GM18861 (cell line): ENCODE measurements at regions not wholly inside any gene's neighbourhood (a gene's known extent, or its start where the extent isn't known, plus 50 kb on each side); places are given as distances from the start of the nearest gene placed in this dataset.
A peak's percentile ranks its signal among the peaks of the same experiment; 100 is the strongest.
"Not testable (repeated sequence)": the region's sequence is repeated elsewhere in the genome, so short reads cannot be mapped to it uniquely, and the experiment has no call there.

Source experiments
- ATAC-seq: cut with Tn5 transposase; IDR thresholded peaks from one replicate; pipeline ENCODE4 v1.9.1; 2021; ENCODE audit not compliant: unreplicated experiment

DNA sequence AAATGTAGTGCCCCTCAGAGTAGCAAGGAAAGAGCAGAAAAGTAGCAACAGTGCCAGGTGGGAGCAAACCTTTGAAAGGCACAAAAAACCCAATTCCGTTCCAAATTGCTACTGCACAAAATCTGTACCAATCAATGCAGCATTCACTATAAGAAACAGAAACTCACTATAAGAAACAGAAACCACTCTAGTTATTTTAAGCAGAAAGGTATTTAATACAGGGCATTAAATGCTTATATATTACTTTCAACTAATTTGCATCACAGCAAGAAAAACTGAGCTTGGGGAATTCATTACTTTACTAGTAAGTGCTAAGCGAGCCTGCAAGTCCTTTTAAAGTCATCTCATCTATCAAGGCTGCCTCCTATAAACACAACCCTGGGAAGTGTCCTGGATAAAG, 116.5 kb upstream of the OLIG3 start:
- no peak for ATAC-seq

DNA sequence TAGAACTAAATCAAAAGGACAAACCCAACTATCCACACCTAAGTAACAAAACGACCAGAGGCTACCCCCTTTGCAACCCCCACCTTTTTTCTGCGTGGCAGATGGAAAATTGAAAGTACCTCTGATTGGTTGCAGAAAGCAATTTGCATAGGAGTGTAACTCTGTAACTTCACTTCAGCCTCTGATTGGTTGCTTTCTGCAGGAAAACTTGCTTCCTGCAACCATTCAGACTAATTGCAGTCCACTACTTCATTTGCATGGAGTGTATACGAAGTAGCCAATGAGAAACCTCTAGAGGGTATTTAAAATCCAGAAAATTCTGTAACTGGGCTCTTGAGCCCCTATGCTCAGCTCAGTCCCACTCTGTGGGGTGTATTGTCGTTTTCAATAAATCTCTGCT, 129.1 kb upstream of the OLIG3 start:
- ATAC-seq: no peak

DNA sequence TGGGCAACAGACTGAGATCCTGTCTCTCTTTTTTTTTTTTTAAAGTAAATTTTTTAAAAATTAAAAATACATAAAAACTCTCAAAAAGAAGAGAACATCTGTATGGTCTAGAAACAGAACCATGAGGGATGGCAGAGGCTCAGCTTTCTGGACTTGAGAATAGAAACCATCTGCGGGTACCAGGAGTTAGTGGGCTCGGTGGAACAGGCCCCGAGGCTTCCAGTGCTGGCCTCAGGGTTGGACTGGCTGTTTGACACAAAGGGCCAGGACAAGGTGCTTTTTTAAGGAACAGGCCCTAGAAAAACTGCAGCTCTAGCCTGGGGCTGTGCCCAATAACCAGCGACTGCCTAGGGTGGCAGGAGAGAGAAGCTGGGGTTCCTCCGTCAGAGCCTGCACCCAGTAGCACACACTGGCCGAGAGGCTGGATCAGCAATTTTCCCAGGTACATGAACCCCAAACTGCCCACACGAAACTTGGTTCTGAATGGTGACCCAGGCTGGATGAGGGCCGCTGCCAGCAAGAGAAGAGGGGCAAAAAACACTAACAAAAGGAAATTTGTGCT, 131.0 kb upstream of the OLIG3 start:
- ATAC-seq: no peak

DNA sequence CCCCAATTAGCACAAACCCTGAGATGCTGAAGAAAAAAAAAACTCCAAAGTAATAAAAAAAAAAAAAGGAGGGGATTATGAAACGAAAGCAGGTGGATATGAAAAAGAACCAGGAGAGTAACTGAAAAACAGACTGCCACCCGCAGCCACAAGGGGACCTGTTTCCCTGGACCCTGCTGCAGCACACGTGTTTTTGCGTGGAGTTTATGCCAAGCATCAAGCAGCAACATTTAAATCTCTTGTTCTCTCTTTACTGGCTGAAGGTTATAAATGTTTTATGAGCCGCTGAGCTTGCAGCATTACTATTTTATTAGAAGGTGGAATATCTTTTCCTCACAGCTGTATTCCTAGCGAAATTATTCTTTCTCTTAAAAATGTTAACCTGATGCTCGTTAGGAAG, 131.6 kb upstream of the OLIG3 start:
- no peak for ATAC-seq

DNA sequence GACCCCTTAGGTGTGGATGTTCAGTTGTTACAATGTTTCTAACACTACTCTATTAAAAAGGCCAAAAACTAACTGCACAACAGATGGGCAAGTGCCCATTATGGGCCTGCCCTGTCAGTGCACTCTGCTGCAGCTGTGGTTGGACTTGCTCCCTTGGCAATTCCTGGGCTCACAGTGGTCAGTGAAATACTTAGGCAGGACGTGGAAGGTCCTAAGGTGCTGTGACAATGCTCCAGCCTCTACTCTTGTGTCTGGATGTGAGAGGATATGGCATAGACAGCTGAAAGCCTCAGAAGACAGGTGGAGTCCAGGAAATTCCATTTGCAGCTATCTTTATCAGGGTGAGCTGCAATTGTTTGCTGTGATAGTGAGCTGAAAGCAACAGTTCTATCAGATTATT, 136.5 kb upstream of the OLIG3 start:
- ATAC-seq: no peak

DNA sequence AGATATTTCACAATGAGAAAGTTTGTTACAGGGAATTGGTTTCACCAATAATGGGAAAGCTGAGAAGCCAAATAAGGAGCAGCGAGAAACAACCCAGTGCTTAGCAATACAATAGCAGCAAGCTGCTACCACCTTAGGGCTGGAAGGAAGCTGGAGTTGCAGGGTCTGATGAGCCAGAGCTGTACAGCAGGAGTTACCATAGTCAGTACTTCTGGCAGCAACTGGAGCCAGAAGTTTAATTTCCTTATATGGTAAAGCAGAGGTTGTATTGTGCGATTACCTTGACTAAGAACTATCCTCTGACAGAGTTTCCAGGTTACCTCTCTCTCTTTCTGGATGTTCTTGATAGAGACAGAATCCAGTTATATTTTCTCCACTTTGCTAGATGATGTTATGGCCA, 137.1 kb upstream of the OLIG3 start:
- ATAC-seq: no peak

DNA sequence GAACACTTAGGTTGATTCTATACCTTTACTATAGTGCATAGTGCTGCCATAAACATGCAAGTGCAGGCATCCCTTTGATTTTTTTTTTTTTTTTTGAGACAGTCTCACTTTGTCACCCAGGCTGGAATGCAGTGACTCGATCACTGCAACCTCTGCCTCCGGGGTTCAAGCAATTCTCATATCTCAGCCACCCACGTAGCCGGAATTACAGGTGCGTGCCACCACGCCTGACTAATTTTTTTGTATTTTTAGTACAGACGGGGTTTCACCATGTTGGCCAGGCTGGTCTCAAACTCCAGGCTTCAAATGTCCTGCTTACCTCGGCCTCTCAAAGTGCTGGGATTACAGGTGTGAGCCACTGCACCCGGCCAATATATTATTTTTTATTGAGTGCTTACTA, 140.0 kb upstream of the OLIG3 start:
- not testable (repeated sequence) for ATAC-seq

DNA sequence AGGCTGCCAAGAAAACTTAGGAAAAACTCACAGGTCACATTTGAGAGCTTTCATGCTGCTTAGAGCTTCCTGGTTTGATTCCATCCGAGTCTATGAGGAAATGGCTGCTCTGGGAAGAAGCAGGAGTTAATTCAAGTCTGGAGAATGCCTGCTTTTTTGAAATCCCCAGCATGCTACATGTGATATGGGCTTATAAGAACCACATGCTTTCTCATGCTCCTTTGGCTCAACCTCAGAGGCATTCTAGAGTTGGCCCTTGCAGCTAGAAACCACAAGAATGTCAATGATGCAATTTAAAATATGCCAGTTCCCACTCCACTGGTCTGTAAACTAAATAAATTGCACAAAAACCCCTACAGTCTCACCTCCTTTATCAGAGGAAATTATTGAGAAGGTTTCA, 142.9 kb upstream of the OLIG3 start:
- ATAC-seq: no peak

DNA sequence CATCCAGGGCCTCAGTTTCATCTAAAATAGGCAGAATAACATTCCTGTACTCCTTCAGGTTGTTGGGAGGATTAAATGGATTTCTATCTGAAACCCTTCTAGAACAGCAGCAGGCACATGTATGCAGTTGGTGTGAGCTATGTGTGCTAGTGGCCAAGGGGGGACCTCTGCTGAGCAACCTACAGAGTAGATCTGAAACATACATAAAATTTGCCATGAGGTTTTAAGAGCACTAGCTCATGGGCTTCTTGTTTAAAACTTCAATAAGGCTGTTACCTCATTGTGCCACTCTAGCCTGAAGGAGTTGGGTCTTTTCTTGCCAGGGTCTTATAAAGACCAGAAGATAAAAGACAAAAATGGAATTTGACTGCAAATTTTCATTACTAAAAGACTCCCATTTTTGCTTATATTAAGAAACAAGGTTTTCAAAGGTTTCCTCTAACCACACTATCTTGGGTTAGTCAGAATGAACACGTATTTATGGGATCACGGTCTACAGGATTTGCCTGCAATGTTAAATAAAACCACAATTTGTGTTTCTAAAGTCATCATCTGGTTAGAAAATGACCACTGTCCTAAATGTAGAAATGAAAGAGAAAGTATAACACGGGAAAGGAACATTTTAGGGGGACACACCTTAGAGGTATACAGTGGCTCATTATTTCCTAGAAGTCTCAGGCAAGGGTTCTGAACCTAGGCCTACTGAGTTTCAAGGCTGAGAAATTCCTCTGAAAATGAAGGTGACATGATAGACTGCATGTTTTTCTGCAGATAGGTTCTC, 144.9 kb upstream of the OLIG3 start:
- no peak for ATAC-seq

DNA sequence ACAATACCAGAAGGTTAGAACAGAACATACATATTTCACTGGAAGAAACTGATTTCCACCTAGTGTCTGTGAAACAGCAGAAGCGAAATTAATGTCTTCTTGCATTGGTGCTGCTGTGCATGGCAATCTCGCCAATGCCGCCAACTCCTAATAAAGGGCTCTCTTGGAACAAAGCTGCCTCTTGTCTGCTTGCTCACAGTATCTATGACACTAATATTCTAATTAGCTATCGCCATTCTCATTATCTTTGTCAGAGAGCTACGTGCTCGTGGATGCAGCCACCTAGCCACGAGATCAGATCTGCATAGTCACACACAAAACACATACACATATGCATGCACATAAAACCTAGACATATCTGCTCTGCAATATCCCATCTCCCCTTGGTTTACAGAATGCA, 145.9 kb upstream of the OLIG3 start:
- no peak for ATAC-seq

DNA sequence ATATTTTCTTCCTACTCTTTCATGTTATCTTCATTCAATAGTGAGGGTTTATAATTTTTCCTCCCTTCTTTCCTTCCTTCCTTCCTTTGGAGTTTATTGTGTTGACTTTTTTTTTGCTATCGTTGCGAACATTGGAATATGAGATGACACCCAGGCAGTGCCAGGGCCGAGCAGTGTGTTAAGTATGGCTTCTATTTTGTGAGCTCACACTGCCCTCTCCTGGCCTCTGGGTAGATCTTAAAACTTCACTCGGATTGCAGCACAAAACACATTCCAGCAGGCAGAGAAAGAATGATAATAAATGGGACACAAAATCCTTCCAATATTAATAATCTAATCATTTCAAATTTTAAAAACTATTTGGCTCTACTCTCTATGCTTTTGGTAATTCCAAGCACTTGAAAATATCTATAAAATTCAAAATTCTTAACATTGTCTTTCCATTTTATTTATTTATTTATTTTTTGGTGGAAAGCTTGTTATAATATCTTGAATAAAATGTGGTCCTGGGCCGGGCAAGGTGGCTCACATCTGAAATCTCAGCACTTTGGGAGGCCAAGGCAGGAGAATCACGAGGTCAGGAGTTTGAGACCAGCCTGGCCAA, 147.4 kb upstream of the OLIG3 start:
- ATAC-seq: peak; percentile 67

DNA sequence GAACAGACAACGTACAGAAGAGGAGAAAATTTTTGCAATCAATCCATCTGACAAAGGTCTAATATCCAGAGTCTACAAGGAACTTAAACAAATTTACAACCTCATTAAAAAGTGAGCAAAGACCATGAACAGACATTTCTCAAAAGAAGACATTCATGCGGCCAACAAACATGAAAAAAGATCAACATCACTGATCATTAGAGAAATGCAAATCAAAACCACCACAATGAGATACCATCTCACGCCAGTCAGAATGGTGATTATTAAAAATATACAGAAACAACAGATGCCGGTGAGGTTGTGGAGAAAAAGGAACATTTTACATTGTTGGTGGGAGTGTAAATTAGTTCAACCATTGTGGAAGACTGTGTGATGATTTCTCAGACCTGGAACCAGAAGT, 149.0 kb upstream of the OLIG3 start:
- ATAC-seq: not testable (repeated sequence)

DNA sequence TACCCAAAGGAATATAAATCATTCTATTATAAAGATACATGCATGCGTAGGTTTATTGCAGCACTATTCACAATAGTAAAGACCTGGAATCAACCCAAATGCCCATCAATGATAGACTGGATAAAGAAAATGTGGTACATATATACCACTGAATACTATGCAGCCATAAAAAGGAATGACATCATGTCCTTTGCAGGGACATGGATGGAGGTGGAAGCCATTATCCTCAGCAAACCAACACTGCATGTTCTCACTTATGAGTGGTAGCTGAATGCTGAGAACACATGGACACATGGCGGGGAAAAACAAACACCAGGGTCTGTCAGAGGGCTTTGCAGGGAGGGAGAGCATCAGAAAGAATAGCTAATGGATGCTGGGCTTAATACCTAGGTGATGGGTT, 149.4 kb upstream of the OLIG3 start:
- ATAC-seq: not testable (repeated sequence)

DNA sequence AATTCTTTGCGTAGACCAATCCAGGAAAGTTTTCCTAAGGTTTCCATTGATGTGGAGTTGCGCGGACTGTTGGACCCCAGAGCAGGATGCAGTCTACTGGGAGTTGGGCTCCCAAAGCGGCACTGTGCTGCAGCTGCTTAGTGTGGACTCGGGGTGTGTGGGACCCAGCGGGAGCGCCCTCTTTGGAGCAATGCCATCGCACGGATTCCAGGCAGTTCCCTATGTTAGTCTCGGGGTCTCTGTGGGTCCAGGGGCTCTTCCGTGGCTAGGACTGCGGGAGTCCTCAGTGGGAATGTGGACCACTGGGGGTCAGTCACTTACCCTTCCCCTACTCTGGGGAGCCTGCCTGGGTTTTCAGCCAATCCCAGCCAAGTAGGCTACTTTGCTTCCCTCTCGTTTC, 151.7 kb upstream of the OLIG3 start:
- ATAC-seq: no peak

DNA sequence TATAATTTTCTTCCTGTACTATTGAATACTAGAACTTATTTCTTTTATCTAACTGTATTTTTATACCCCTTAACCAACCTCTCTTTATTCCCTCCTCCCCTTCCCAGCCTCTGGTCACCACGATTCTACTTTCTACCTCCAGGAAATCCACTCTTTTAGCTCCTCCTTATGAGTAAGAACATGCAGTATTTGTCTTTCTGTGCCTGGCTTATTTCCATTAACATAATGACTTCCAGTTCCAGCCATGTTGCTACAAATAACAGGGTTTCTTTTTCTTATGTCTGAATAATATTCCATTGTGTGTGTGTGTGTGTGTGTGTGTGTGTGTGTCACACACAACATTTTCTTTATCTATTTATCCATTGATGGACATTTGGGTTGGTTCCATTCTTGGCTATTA, 152.3 kb upstream of the OLIG3 start:
- no peak for ATAC-seq

DNA sequence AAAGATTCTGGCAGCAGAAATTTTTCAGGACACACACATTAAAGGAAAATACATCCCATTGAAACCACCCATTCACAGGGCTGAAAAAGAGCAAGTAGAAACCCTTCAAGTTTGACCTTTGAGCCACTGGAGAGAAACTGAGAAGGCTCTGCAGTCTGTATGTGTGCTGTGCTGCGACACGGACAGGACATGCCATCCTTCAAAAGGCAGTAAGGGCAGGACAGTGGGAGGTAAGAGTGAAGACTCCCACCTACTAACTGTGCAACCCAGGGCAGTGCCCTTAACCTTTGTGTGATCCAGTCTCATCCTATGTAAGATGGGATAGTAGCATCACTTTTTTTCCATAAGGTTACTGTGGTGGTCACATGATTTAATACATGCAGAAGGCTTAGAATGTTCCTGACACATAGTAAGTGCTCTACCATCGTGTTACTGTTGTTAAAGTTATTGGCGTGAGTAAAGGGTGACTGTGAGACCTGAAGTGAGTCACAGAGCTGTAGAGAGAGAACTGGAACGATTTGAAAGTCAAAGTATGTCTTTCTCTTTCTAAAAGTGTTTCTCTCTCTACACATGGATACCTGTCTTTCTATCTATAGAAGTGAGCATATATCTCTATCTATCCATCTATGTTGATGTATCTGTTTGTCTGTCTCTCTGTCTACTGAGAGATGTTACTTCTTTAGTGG, 153.7 kb upstream of the OLIG3 start:
- ATAC-seq: no peak

DNA sequence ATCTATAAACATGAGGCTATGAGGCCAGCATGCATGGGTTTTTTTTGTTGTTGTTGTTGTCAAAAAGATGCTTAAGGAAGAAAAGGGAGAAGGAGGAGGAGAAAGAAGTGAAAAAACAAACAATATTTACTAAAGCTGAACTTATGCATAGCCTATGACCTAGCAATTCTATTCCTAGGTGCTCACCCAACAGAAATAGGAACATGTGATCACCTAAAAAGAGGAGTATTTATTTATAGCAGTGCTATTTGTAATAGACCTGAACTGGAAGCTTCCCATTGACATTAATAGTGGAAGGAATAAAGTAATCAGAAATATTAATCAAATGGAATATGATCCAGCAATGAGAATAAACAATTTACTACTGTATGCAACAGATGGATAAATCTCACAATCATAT, 156.5 kb upstream of the OLIG3 start:
- ATAC-seq: no peak

DNA sequence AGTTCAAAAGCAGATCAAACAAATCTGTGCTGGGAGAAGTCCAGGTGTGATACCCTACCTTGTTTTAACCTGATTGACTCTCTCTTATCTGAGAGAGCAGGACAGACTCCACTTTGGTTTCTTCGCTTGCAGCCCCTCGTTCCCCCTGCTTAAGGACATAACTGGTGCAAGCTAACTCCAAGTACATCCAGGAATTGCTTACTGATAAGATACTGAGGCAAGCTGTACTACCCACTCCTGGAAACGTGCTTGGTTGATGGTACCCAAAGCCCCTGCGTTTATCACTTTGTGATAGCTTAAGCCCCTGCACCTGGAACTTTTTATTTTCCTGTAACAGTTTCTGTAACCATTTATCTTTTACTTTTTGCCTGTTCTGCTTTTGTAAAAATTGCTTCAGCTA, 157.0 kb upstream of the OLIG3 start:
- no peak for ATAC-seq

DNA sequence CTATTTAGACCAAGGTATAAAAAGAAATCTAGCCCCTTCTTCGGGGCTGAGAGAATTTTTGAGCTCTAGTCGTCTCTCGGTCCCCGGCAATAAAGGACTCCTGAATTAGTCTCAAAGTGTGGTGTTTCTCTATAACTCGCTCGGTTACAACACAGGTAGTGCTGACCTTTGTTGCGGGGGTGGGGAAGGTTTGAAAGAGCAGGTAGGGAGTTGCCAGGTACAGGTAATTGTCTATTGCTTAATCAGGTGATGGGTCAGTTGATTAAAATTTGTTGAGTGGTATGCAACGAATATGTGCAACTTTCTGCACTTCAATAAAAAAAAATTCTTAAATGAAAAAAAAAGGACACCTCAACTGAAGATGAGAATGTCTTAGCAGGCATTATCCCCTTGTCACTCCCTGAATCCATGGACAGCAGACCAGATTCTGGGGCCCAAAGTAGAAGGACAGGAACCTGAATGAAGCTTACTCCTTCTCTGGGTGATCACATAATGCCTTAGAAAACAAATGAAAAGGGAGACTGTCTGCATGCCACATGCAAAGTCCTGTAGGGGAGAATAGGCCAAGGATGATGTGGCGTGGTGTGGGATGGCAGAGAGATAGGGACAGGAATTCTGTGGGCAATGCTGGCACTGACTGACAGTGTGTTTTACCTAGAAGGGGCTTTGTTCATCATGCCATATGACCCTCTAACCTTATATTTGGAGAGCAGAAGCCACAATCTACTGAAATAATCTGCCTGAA, 157.6 kb upstream of the OLIG3 start:
- no peak for ATAC-seq

DNA sequence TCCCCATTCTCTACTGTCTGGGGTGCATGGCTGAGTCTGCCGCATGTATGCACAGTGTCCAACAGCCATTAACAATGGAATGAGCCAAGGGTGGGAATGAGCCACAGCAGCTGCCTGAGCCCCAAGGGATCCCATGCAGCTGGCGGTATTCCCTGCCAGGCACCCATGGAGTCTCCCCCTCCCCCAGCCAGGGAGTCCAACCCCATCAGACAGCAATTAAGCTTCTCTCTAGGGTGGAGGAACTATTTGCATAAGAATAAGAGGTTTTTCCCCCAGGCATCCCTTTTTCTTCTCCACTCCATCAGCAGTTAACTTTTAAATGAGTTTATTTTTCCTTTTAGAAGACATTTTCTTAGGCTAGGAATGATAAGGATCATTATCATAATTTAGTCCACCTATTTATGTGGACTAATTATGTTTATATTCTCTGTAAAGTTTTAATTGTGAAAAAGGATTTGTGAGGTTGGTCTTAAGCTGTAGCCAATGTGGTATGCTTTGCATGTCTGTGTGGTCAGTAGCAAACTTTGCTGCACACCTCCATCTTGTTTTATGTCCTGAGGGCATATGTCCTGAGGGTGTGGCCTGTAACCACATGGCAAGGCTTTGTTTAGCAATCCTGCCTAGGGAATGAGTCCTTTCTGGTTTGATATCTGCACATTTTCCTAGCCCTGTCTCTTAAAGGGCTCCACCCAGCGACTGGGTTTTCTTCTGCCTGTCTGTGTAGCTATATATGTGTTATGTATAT, 158.9 kb upstream of the OLIG3 start:
- ATAC-seq: no peak

DNA sequence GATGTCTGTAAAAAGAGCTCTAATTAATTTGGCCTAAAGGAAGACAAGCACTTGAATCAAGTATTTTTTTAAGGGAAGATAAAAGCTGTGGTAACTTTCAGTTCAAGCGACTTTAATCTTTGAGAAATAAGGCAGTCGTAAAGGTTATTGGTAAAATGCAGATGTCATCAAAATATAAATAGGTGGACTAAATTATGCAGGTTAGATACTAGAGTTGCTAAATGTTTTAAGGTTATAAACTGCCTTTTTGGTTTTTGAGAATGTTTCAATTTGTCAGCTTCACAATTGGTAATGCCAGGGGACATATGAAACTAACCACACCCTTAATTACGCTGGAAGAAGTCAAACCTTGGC, 159.5 kb upstream of the OLIG3 start:
- ATAC-seq: no peak
